ENCODE measurements at regions not wholly inside any gene's neighbourhood (a gene's known extent, or its start where the extent isn't known, plus 50 kb on each side); places are given as distances from the start of the nearest gene placed in this dataset.

DNA sequence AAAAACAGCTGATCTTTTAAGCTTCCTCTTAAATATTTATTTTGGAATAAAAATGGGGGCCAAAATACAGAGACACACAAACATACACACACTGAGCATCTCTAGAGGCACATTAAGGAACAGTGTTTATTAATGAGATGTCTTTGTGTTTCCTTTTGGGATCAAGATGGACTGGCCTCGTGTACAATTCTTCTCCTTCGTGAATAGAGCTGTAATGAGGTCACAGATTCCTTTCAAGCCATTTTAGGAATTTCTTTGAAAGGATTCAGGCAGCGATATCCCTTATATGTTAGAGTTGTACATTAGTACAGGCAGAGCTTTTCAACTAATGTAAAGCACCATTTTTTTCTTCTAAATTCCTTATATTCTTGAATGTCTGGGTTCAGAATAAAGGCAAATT, 295.7 kb downstream of the CHRM3 start:
- Histone ChIP-seq H3K4me1 (no peaks in the 10 kb centered on the region), H3K4me3 (no peak overlapping the region), H3K27ac (no peak overlapping the region), H3K9me3 (no peaks in the 10 kb centered on the region), H3K27me3 (no peaks in the 10 kb centered on the region), H3K36me3 (peaks cover 0 to 6% (median 0%) of the 10 kb centered on the region in 4 donors)
- intact Hi-C loops (cut with DNase I) = no loop called here
- 71 to 84% methylated on average over 3 of the region's 3 CpGs for WGBS, 2 donors
- TF ChIP-seq, protein P1, sequence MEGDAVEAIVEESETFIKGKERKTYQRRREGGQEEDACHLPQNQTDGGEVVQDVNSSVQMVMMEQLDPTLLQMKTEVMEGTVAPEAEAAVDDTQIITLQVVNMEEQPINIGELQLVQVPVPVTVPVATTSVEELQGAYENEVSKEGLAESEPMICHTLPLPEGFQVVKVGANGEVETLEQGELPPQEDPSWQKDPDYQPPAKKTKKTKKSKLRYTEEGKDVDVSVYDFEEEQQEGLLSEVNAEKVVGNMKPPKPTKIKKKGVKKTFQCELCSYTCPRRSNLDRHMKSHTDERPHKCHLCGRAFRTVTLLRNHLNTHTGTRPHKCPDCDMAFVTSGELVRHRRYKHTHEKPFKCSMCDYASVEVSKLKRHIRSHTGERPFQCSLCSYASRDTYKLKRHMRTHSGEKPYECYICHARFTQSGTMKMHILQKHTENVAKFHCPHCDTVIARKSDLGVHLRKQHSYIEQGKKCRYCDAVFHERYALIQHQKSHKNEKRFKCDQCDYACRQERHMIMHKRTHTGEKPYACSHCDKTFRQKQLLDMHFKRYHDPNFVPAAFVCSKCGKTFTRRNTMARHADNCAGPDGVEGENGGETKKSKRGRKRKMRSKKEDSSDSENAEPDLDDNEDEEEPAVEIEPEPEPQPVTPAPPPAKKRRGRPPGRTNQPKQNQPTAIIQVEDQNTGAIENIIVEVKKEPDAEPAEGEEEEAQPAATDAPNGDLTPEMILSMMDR (IDR thresholded peaks at IDR 0.05) = no peak
- TF ChIP-seq EP300 (IDR thresholded peaks at IDR 0.05) (no peak), POLR2A (IDR thresholded peaks at IDR 0.05) (no peak), POLR2AphosphoS5 (IDR thresholded peaks at IDR 0.05) (no peak)
- no peak for DNase-seq

- Histone ChIP-seq H3K4me3 (no peak overlapping the region), H3K9me3 (no peaks in the 10 kb centered on the region), H3K4me1 (no peaks in the 10 kb centered on the region), H3K27me3 (no peaks in the 10 kb centered on the region), H3K36me3 (peaks cover 0 to 6% (median 0%) of the 10 kb centered on the region in 4 donors), H3K27ac (no peak overlapping the region)
- TF ChIP-seq EP300 (IDR thresholded peaks at IDR 0.05) (no peak), POLR2AphosphoS5 (IDR thresholded peaks at IDR 0.05) (no peak), POLR2A (IDR thresholded peaks at IDR 0.05) (no peak)
- TF ChIP-seq, protein P1 (IDR thresholded peaks at IDR 0.05) = no peak
- 19 to 65% methylated on average over 2 of the region's 2 CpGs for WGBS, 2 donors
- intact Hi-C loops (cut with DNase I) = no loop called here
- no peak for DNase-seq
Measured at GRCh38 chr1:239682960-239683359, 296.6 kb downstream of the CHRM3 start.

- TF ChIP-seq POLR2AphosphoS5 (IDR thresholded peaks at IDR 0.05) (no peak), EP300 (IDR thresholded peaks at IDR 0.05) (no peak), POLR2A (IDR thresholded peaks at IDR 0.05) (no peak)
- TF ChIP-seq, protein P1 (IDR thresholded peaks at IDR 0.05) = no peak
- 85 to 89% methylated on average over 2 of the region's 2 CpGs for WGBS, 2 donors
- intact Hi-C loops (cut with DNase I) = no loop called here
- H3K4me1 ChIP-seq = no peaks in the 10 kb centered on the region
- no peak overlapping the region for H3K4me3 ChIP-seq
- no peaks in the 10 kb centered on the region for H3K9me3 ChIP-seq
- no peaks in the 10 kb centered on the region for H3K36me3 ChIP-seq
- DNase-seq = no peak
- H3K27ac ChIP-seq = no peak overlapping the region
- no peaks in the 10 kb centered on the region for H3K27me3 ChIP-seq
Measured at GRCh38 chr1:239686386-239686785, 300.0 kb downstream of the CHRM3 start.

DNA sequence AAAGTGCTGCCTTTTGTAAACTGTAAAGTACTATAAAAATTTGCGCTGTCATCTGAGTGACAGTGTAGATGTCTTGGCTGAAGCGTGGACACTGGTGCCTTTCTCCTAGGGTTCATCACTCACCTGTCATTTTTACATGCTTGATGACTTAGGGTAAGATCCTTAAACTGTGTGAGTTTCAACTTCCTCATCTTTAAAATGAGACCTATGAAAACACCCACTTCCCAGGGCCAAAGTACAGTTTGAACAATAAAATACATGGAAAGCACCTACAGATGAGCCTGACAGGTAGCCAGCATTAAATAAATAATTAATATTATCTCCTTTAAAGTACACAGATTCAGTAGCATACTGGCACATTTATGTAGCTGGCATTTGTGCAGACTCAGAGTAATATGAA, 309.9 kb downstream of the CHRM3 start:
- WGBS, 2 donors = 10 to 71% methylated on average over 2 of the region's 2 CpGs
- no peak overlapping the region for H3K27ac ChIP-seq
- H3K27me3 ChIP-seq = no peaks in the 10 kb centered on the region
- H3K9me3 ChIP-seq = no peaks in the 10 kb centered on the region
- TF ChIP-seq, protein P1 (IDR thresholded peaks at IDR 0.05) = no peak
- no peak for TF ChIP-seq POLR2A (IDR thresholded peaks at IDR 0.05)
- TF ChIP-seq EP300 (IDR thresholded peaks at IDR 0.05) = no peak
- no peak for TF ChIP-seq POLR2AphosphoS5 (IDR thresholded peaks at IDR 0.05)
- H3K36me3 ChIP-seq = no peaks in the 10 kb centered on the region
- intact Hi-C loops (cut with DNase I) = no loop called here
- no peak for DNase-seq
- H3K4me3 ChIP-seq = no peak overlapping the region
- no peaks in the 10 kb centered on the region for H3K4me1 ChIP-seq

GRCh38 chr1:239700667-239701066, 314.3 kb downstream of the CHRM3 start:
- WGBS, 2 donors = 25 to 71% methylated on average over 6 of the region's 6 CpGs
- H3K27ac ChIP-seq = no peak overlapping the region
- H3K4me1 ChIP-seq = no peaks in the 10 kb centered on the region
- H3K9me3 ChIP-seq = no peaks in the 10 kb centered on the region
- no peaks in the 10 kb centered on the region for H3K27me3 ChIP-seq
- intact Hi-C loops (cut with DNase I) = no loop called here
- DNase-seq = no peak
- H3K4me3 ChIP-seq = no peak overlapping the region
- no peak for TF ChIP-seq EP300 (IDR thresholded peaks at IDR 0.05)
- TF ChIP-seq POLR2AphosphoS5 (IDR thresholded peaks at IDR 0.05) = no peak
- no peak for TF ChIP-seq POLR2A (IDR thresholded peaks at IDR 0.05)
- TF ChIP-seq, protein P1 (IDR thresholded peaks at IDR 0.05) = no peak
- no peaks in the 10 kb centered on the region for H3K36me3 ChIP-seq
